NT2/D1 (cell line): ENCODE measurements at regions not wholly inside any gene's neighbourhood (a gene's known extent, or its start where the extent isn't known, plus 50 kb on each side); places are given as distances from the start of the nearest gene placed in this dataset.

Source experiments
- DNase-seq: peaks from one replicate; pipeline ENCODE4 v3.0.0-alpha.2; 2011; ENCODE audit warnings: low read depth, low spot score
- H3K27me3 ChIP-seq: 2 replicates; pipeline ENCODE4 v1.6.0; 2011; ENCODE audit warnings: mild to moderate bottlenecking; ENCODE audit not compliant: insufficient read length, insufficient read depth
- H3K36me3 ChIP-seq: 2 replicates; pipeline ENCODE4 v1.6.1; 2011; ENCODE audit warnings: mild to moderate bottlenecking, low read length, mixed read lengths; ENCODE audit not compliant: insufficient read depth, insufficient read length
- H3K4me1 ChIP-seq: 2 replicates; pipeline ENCODE4 v1.5.1; 2011; ENCODE audit not compliant: insufficient read depth, insufficient read length
- H3K4me3 ChIP-seq: 2 replicates; pipeline ENCODE4 v1.5.1; 2011; ENCODE audit warnings: low read depth; ENCODE audit not compliant: insufficient read length
- H3K9ac ChIP-seq: 2 replicates; pipeline ENCODE4 v1.6.0; 2011; ENCODE audit warnings: low read depth; ENCODE audit not compliant: insufficient read length
- H3K9me3 ChIP-seq: 2 replicates; pipeline ENCODE4 v1.5.1; 2011; ENCODE audit warnings: mild to moderate bottlenecking, low read length; ENCODE audit not compliant: insufficient read depth
- SUZ12 ChIP-seq: IDR thresholded peaks from 2 replicates; pipeline ENCODE4 v1.6.1; 2011; ENCODE audit not compliant: insufficient read length, insufficient read depth; ENCODE audit errors: extremely low read depth
- YY1 ChIP-seq: IDR thresholded peaks from 2 replicates; pipeline ENCODE4 v1.6.1; 2011; ENCODE audit not compliant: insufficient read length, insufficient read depth
- ZNF274 ChIP-seq: IDR thresholded peaks from 2 replicates; pipeline ENCODE4 v1.6.1; 2011; ENCODE audit warnings: mild to moderate bottlenecking, low read depth, low read length

GRCh38 chr9:21557428-21557768 lies 75.3 kb upstream of the IFNE start:
- DNase-seq, result no peak
- TF ChIP-seq YY1, result no peak
- no peak for TF ChIP-seq SUZ12
- TF ChIP-seq ZNF274, result no peak
- Histone ChIP-seq H3K9me3 (no peaks in the 10 kb centered on the region), H3K4me1 (no peaks in the 10 kb centered on the region), H3K9ac (no peak overlapping the region), H3K36me3 (no peaks in the 10 kb centered on the region), H3K4me3 (no peak overlapping the region), H3K27me3 (peaks cover 32% of the 10 kb centered on the region)

- no peaks in the 10 kb centered on the region for H3K36me3 ChIP-seq
- TF ChIP-seq ZNF274, result no peak
- no peak for TF ChIP-seq SUZ12
- no peak for TF ChIP-seq YY1
- no peaks in the 10 kb centered on the region for H3K4me1 ChIP-seq
- H3K9ac ChIP-seq, result no peak overlapping the region
- no peak for DNase-seq
- H3K27me3 ChIP-seq, result peaks cover 32% of the 10 kb centered on the region
- H3K9me3 ChIP-seq, result no peaks in the 10 kb centered on the region
- no peak overlapping the region for H3K4me3 ChIP-seq
These were observed 76.0 kb upstream of the IFNE start for GRCh38 chr9:21558079-21558478.

DNA sequence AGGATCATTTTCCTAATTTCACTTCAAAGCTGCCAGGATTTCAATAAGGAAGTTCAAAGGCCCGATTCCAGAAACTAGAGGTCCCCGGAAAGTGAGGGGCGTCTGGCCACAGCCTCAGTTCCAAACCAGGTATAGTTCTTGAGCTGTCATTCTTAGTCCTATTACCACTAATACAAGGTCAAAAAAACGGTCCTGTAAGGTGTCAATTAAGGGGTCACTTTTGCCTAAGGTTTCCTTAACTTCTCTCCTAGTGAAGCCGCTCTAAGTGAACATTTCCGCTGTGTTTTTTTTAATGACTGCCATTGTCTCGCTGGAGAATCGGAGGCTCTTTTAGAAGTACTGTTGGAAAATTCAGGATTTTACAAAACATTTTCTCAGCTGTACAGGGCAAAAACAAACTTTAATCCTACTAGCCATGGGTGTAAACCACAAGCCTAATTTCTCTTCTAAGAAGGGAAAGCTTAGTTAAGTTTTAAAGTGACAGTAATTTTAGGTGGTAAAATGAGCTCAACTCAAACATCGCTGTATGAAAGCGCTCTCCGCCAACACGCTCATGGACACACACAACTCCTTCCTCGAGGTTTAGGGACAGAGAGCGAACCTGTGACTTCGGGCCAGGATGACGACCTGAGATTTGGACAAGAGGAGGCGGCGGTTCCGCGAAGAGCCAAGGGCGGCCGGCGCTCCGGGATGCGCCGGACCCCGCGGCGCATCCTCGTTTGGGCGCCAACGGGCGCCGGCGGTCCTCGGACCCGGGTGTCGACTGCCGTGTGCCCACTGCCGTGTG lies 76.7 kb upstream of the IFNE start:
- Histone ChIP-seq H3K4me3 (peak overlapping the region; percentile 82), H3K27me3 (peaks cover 32% of the 10 kb centered on the region), H3K9ac (peak overlapping the region; percentile 84), H3K9me3 (no peaks in the 10 kb centered on the region), H3K4me1 (no peaks in the 10 kb centered on the region), H3K36me3 (no peaks in the 10 kb centered on the region)
- no peak for DNase-seq
- TF ChIP-seq SUZ12, result no peak
- TF ChIP-seq YY1, result no peak
- TF ChIP-seq ZNF274, result no peak

- TF ChIP-seq ZNF274 (no peak), YY1 (no peak), SUZ12 (no peak)
- Histone ChIP-seq H3K27me3 (peaks cover 32% of the 10 kb centered on the region), H3K36me3 (no peaks in the 10 kb centered on the region), H3K4me1 (no peaks in the 10 kb centered on the region), H3K9ac (peak overlapping the region; percentile 84), H3K9me3 (no peaks in the 10 kb centered on the region), H3K4me3 (peak overlapping the region; percentile 82)
- DNase-seq, result no peak
These were observed 77.5 kb upstream of the IFNE start for GRCh38 chr9:21559402-21560280.

DNA sequence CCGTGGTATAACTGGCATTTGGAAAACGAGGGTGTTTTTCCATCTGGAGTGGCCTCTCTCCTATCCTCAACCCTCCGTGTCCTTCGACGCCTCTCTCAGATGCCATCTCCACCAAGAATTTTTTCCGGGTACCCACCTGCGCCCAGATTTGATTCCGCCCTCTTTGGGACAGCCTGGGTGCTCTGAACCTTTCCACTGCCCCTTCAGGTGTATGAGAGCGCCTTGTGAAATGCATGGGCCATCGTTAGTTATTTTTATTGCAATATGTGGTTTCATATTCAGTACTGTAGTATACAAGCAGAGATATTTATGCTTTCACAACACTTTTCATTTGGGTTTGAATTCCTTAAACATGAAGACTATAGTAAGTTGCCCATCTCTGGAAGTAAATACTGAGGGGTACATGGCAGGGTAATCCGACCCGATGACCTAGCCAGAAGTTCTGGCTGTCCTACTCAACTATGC lies 78.2 kb upstream of the IFNE start:
- DNase-seq, result no peak
- H3K4me3 ChIP-seq, result peak overlapping the region; percentile 82
- H3K4me1 ChIP-seq, result no peaks in the 10 kb centered on the region
- peaks cover 32% of the 10 kb centered on the region for H3K27me3 ChIP-seq
- TF ChIP-seq SUZ12 (no peak), ZNF274 (no peak), YY1 (no peak)
- no peaks in the 10 kb centered on the region for H3K36me3 ChIP-seq
- H3K9ac ChIP-seq, result peak overlapping the region; percentile 71
- no peaks in the 10 kb centered on the region for H3K9me3 ChIP-seq

GRCh38 chr9:21561502-21561901 lies 79.4 kb upstream of the IFNE start:
- H3K4me1 ChIP-seq, result no peaks in the 10 kb centered on the region
- no peaks in the 10 kb centered on the region for H3K9me3 ChIP-seq
- TF ChIP-seq ZNF274 (no peak), YY1 (no peak), SUZ12 (no peak)
- no peaks in the 10 kb centered on the region for H3K36me3 ChIP-seq
- no peak overlapping the region for H3K4me3 ChIP-seq
- DNase-seq, result no peak
- no peak overlapping the region for H3K9ac ChIP-seq
- H3K27me3 ChIP-seq, result peaks cover 32% of the 10 kb centered on the region

GRCh38 chr9:21564175-21564574 lies 82.1 kb upstream of the IFNE start:
- Histone ChIP-seq H3K36me3 (no peaks in the 10 kb centered on the region), H3K27me3 (peaks cover 15% of the 10 kb centered on the region), H3K9me3 (no peaks in the 10 kb centered on the region), H3K4me1 (no peaks in the 10 kb centered on the region), H3K9ac (no peak overlapping the region), H3K4me3 (no peak overlapping the region)
- DNase-seq, result no peak
- TF ChIP-seq ZNF274 (no peak), YY1 (no peak), SUZ12 (no peak)
